ENCODE measurements at regions not wholly inside any gene's neighbourhood (a gene's known extent, or its start where the extent isn't known, plus 50 kb on each side); places are given as distances from the start of the nearest gene placed in this dataset.

- no peaks in the 10 kb centered on the region for H3K27me3 ChIP-seq (replicated peaks; ENCODE audit: insufficient read depth, low read length)
- H3K79me2 ChIP-seq (ENCODE audit: low read length), result no peaks in the 10 kb centered on the region
- TF ChIP-seq, protein P1, sequence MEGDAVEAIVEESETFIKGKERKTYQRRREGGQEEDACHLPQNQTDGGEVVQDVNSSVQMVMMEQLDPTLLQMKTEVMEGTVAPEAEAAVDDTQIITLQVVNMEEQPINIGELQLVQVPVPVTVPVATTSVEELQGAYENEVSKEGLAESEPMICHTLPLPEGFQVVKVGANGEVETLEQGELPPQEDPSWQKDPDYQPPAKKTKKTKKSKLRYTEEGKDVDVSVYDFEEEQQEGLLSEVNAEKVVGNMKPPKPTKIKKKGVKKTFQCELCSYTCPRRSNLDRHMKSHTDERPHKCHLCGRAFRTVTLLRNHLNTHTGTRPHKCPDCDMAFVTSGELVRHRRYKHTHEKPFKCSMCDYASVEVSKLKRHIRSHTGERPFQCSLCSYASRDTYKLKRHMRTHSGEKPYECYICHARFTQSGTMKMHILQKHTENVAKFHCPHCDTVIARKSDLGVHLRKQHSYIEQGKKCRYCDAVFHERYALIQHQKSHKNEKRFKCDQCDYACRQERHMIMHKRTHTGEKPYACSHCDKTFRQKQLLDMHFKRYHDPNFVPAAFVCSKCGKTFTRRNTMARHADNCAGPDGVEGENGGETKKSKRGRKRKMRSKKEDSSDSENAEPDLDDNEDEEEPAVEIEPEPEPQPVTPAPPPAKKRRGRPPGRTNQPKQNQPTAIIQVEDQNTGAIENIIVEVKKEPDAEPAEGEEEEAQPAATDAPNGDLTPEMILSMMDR (IDR thresholded peaks at IDR 0.05; ENCODE audit: low read length), result no peak
- TF ChIP-seq EZH2phosphoT487 (IDR thresholded peaks at IDR 0.05; ENCODE audit: low read length), result no peak
- no peak overlapping the region for H3K27ac ChIP-seq (ENCODE audit: low read length)
- no peaks in the 10 kb centered on the region for H3K9me3 ChIP-seq (replicated peaks; ENCODE audit: insufficient read depth, low read length)
- DNase-seq, result no peak
- H3K36me3 ChIP-seq (replicated peaks; ENCODE audit: insufficient read depth, low read length), result no peaks in the 10 kb centered on the region
- H3K4me2 ChIP-seq (ENCODE audit: low read depth, low read length), result no peak overlapping the region
- no peaks in the 10 kb centered on the region for H3F3A ChIP-seq (ENCODE audit: insufficient read depth, low read length)
- H4K20me1 ChIP-seq (ENCODE audit: insufficient read depth, low read length), result no peaks in the 10 kb centered on the region
- H3K9ac ChIP-seq (ENCODE audit: low read length), result no peak overlapping the region
- H3K9me2 ChIP-seq (replicated peaks; ENCODE audit: insufficient read depth, low read length), result no peaks in the 10 kb centered on the region
- no peaks in the 10 kb centered on the region for H3K4me1 ChIP-seq (ENCODE audit: low read length)
- no peak overlapping the region for H3K4me3 ChIP-seq (ENCODE audit: low read length)
- H2AFZ ChIP-seq (ENCODE audit: low read length), result no peak overlapping the region
Measured at GRCh38 chr4:71863457-71863856, 79.6 kb upstream of the GC start.

DNA sequence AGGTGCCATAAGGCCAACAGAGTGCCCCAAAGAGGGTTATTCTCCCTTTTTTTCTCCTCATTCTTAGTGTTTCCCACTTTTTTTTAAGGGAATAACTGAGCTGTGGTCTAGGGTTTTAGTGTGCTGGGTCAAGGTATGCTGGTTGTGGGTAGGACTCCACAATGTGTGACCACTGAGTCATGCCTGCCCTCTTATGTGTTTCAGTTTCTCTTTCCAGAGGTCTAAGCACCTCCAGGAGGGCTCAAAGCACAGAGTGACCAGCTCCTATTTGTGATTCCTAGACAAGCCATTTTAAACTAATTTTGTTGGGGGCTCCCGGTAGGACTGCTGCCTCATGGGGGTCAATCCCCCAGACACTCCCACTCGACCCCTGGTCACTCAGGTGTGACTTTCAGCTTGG is 80.5 kb upstream of the GC start:
- Histone ChIP-seq H3F3A (ENCODE audit: insufficient read depth, low read length) (no peaks in the 10 kb centered on the region), H3K4me3 (ENCODE audit: low read length) (no peak overlapping the region), H3K9me3 (replicated peaks; ENCODE audit: insufficient read depth, low read length) (no peaks in the 10 kb centered on the region), H3K27ac (ENCODE audit: low read length) (no peak overlapping the region), H3K9ac (ENCODE audit: low read length) (no peak overlapping the region), H3K27me3 (replicated peaks; ENCODE audit: insufficient read depth, low read length) (no peaks in the 10 kb centered on the region), H3K4me1 (ENCODE audit: low read length) (no peaks in the 10 kb centered on the region), H3K36me3 (replicated peaks; ENCODE audit: insufficient read depth, low read length) (no peaks in the 10 kb centered on the region), H3K79me2 (ENCODE audit: low read length) (no peaks in the 10 kb centered on the region), H3K4me2 (ENCODE audit: low read depth, low read length) (no peak overlapping the region), H2AFZ (ENCODE audit: low read length) (no peak overlapping the region), H3K9me2 (replicated peaks; ENCODE audit: insufficient read depth, low read length) (no peaks in the 10 kb centered on the region), H4K20me1 (ENCODE audit: insufficient read depth, low read length) (no peaks in the 10 kb centered on the region)
- TF ChIP-seq, protein P1 (IDR thresholded peaks at IDR 0.05; ENCODE audit: low read length), result no peak
- TF ChIP-seq EZH2phosphoT487 (IDR thresholded peaks at IDR 0.05; ENCODE audit: low read length), result no peak
- TF ChIP-seq EZH2 (optimal IDR thresholded peaks at IDR 0.05; ENCODE audit: low read depth, low read length), result no peak
- no peak for DNase-seq

GRCh38 chr4:71866212-71866885 is 82.5 kb upstream of the GC start:
- no peak for DNase-seq
- Histone ChIP-seq H3K27ac (ENCODE audit: low read length) (no peak overlapping the region), H3K4me1 (ENCODE audit: low read length) (no peaks in the 10 kb centered on the region), H3K36me3 (replicated peaks; ENCODE audit: insufficient read depth, low read length) (no peaks in the 10 kb centered on the region), H2AFZ (ENCODE audit: low read length) (no peak overlapping the region), H3K4me3 (ENCODE audit: low read length) (no peak overlapping the region), H3F3A (ENCODE audit: insufficient read depth, low read length) (no peaks in the 10 kb centered on the region), H3K9me3 (replicated peaks; ENCODE audit: insufficient read depth, low read length) (no peaks in the 10 kb centered on the region), H4K20me1 (ENCODE audit: insufficient read depth, low read length) (no peaks in the 10 kb centered on the region), H3K79me2 (ENCODE audit: low read length) (no peaks in the 10 kb centered on the region), H3K9me2 (replicated peaks; ENCODE audit: insufficient read depth, low read length) (no peaks in the 10 kb centered on the region), H3K27me3 (replicated peaks; ENCODE audit: insufficient read depth, low read length) (no peaks in the 10 kb centered on the region), H3K9ac (ENCODE audit: low read length) (no peak overlapping the region), H3K4me2 (ENCODE audit: low read depth, low read length) (no peak overlapping the region)
- TF ChIP-seq EZH2phosphoT487 (IDR thresholded peaks at IDR 0.05; ENCODE audit: low read length) (no peak), EZH2 (optimal IDR thresholded peaks at IDR 0.05; ENCODE audit: low read depth, low read length) (no peak)
- TF ChIP-seq, protein P1 (IDR thresholded peaks at IDR 0.05; ENCODE audit: low read length), result no peak
